RWPE2 (cell line): ENCODE measurements at regions not wholly inside any gene's neighbourhood (a gene's known extent, or its start where the extent isn't known, plus 50 kb on each side); places are given as distances from the start of the nearest gene placed in this dataset.

Experiments
- ATAC-seq: fragments of 200-7000 bp; cut with Tn5 transposase; 3 replicates; pipeline ENCODE4 v1.9.1; 2021; ENCODE audit warnings: low read depth
- DNase-seq: peaks from one replicate; pipeline ENCODE4 v3.0.0-alpha.2; 2020; ENCODE audit warnings: low spot score
- H3K27ac ChIP-seq: fragments of 450-650 bp; 2 replicates; pipeline ENCODE4 v1.5.1; 2017; ENCODE audit warnings: mild to moderate bottlenecking; ENCODE audit not compliant: poor library complexity, severe bottlenecking
- H3K27me3 ChIP-seq: fragments of 250-450 bp; sonication (Bioruptor Pico); 2 replicates; pipeline ENCODE4 v1.5.1; 2021; ENCODE audit warnings: mild to moderate bottlenecking, moderate library complexity; ENCODE audit not compliant: insufficient read depth, poor library complexity, severe bottlenecking
- H3K36me3 ChIP-seq: fragments of 250-450 bp; sonication (Bioruptor Pico); 2 replicates; pipeline ENCODE4 v1.5.1; 2020; ENCODE audit warnings: low read depth, mild to moderate bottlenecking, moderate library complexity
- H3K4me1 ChIP-seq: fragments of 250-450 bp; sonication (Bioruptor Pico); 2 replicates; pipeline ENCODE4 v1.5.1; 2021; ENCODE audit warnings: mild to moderate bottlenecking, moderate library complexity; ENCODE audit not compliant: insufficient read depth, poor library complexity, severe bottlenecking
- H3K4me3 ChIP-seq: fragments of 250-450 bp; sonication (Bioruptor Pico); 2 replicates; pipeline ENCODE4 v1.5.1; 2021; ENCODE audit warnings: mild to moderate bottlenecking, moderate library complexity; ENCODE audit not compliant: severe bottlenecking
- H3K9me3 ChIP-seq: fragments of 250-450 bp; sonication (Bioruptor Pico); 2 replicates; pipeline ENCODE4 v1.5.1; 2021; ENCODE audit warnings: mild to moderate bottlenecking, moderate library complexity; ENCODE audit not compliant: severe bottlenecking
- TF ChIP-seq, protein P1 (sequence below): fragments of 450-650 bp; IDR thresholded peaks from one replicate; pipeline ENCODE4 v1.5.1; 2017; ENCODE audit warnings: mild to moderate bottlenecking, moderate library complexity; ENCODE audit not compliant: poor library complexity, severe bottlenecking

DNA sequence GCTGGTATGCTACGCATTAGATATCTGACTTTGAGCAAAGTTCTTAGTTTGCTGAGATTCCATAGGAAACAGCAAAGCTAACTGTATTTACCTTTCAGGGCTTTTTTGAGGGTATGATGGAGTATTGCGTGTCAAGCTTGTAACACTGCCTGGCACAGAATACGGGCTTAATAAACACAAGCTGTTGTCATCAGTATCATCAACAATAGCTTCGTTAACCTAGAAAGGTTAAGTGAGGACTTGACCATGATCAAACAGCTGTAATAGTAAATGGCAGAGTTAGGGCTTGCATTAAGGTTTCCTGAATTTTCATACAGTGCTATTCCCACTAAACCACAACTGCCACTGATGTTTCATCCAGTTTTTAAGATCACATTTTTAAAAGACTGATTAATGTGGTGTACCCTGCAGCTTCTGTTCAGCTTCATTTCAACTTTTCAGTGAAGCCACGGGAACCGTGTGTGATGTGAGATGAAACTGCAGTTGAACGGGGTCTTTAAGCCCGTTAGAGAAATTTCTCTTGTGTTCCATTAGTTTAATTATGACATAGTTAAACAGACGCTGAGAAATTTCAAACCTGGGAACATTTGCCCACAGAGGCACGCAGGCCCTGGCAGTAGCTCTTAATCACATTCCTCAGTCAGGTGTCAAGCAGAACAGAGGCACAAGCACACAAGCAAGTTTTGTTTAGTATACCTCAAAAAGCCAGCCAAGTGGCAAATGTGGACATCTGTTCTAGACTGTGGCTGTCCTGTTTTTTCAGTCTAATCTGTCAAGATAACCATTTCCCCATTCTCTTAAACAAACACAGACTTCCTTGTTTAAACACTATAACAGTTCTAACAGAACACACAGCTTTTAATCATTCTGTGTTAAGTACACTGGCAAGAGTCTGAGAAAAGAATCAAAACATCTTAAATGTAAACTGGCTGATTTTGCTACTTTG lies 147.1 kb downstream of the ZNF608 start:
- no peaks in the 10 kb centered on the region for H3K27me3 ChIP-seq
- peak overlapping the region; percentile 52 for H3K27ac ChIP-seq
- ATAC-seq (peak; percentile 63), DNase-seq (no peak)
- TF ChIP-seq, protein P1, sequence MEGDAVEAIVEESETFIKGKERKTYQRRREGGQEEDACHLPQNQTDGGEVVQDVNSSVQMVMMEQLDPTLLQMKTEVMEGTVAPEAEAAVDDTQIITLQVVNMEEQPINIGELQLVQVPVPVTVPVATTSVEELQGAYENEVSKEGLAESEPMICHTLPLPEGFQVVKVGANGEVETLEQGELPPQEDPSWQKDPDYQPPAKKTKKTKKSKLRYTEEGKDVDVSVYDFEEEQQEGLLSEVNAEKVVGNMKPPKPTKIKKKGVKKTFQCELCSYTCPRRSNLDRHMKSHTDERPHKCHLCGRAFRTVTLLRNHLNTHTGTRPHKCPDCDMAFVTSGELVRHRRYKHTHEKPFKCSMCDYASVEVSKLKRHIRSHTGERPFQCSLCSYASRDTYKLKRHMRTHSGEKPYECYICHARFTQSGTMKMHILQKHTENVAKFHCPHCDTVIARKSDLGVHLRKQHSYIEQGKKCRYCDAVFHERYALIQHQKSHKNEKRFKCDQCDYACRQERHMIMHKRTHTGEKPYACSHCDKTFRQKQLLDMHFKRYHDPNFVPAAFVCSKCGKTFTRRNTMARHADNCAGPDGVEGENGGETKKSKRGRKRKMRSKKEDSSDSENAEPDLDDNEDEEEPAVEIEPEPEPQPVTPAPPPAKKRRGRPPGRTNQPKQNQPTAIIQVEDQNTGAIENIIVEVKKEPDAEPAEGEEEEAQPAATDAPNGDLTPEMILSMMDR: no peak
- no peaks in the 10 kb centered on the region for H3K36me3 ChIP-seq
- H3K9me3 ChIP-seq: no peaks in the 10 kb centered on the region
- peaks cover 29% of the 10 kb centered on the region for H3K4me1 ChIP-seq
- no peak overlapping the region for H3K4me3 ChIP-seq

DNA sequence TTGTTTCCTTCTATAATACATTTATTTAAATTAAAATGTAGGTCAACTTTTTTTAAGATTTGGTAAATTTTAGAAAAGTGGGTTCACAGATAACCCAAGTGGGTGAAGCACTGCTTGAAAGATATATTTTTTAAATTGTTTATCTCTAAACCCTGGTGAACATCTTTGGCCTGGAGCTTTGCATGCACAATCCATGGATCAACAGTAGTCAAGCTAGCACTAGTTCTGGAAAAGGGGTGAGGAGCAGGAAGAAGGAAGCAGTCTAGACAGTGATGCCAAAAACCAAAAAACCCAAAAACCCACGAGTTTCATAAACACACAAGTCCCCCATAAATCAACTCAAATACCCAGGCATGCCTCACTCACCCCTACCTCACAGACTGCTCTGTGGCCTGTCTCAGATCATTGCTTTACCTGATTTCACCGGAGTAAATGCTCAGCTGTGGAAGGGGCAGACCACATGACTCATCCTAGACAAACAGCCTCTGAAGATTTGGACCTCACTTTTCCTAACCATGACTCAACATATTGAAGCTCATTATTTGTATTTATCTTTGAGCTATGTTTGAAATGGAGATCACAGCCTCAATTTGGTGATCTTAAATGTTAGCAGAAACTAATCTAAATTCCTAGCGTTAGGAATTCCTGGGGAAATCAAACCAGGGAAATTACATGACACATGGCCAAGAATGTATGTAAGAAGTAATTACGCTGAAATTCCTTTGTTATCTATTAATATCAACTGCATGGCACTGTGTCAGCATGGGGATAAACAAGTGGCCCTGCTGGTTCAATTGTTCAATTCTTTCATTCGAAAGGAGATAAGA lies 149.6 kb downstream of the ZNF608 start:
- peaks cover 26% of the 10 kb centered on the region for H3K4me1 ChIP-seq
- no peak overlapping the region for H3K4me3 ChIP-seq
- no peaks in the 10 kb centered on the region for H3K27me3 ChIP-seq
- ATAC-seq: peak; percentile 91
- no peaks in the 10 kb centered on the region for H3K36me3 ChIP-seq
- TF ChIP-seq, protein P1: no peak
- no peak for DNase-seq
- no peaks in the 10 kb centered on the region for H3K9me3 ChIP-seq
- H3K27ac ChIP-seq: peak overlapping the region; percentile 63

DNA sequence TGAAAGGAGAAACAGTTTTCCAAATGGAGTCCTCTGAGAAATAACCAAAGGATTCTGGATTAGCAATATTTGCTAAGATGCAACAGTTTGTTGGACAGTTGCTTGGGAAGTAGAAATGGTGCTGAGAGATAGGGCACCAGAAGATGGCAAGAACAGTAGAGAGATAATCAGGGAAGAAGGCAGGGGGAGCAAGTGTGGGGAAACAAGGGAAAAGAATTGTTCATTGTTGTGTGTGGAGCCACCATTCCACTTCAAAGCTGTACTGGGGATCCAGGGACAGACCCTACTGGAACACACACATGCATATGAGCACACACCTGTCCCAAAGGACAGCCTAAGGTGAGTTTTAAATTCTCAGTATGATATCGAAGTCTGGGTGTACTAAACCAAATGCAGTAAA lies 152.5 kb downstream of the ZNF608 start:
- Histone ChIP-seq H3K36me3 (no peaks in the 10 kb centered on the region), H3K27me3 (no peaks in the 10 kb centered on the region), H3K4me3 (no peak overlapping the region), H3K9me3 (no peaks in the 10 kb centered on the region), H3K4me1 (peaks cover 17% of the 10 kb centered on the region), H3K27ac (no peak overlapping the region)
- DNase-seq: no peak
- no peak for ATAC-seq
- TF ChIP-seq, protein P1: no peak

DNA sequence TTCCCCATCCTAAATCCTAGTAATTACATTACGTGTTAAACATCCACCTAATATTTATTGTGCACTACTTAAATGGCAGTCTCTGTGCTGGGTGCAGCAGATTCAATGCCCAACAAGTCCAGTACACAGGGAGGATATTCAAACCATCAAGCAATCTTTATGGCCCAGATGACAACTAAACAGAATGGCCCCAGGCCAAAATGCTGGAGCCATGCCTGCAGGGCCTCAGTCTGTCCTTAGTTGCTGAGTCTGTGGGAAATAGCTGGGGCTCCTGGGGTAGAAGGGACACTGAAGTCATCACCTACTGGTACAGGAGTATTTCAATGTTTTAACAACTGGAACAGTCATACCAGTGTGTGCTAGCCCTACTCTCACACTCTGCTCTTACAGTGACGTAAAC lies 153.5 kb downstream of the ZNF608 start:
- TF ChIP-seq, protein P1: no peak
- no peak for DNase-seq
- no peak for ATAC-seq

More for the DNA sequence above, 153.5 kb downstream of the ZNF608 start:
- H3K27ac ChIP-seq: no peak overlapping the region
- H3K4me3 ChIP-seq: no peak overlapping the region
- H3K36me3 ChIP-seq: no peaks in the 10 kb centered on the region
- H3K9me3 ChIP-seq: no peaks in the 10 kb centered on the region
- no peaks in the 10 kb centered on the region for H3K27me3 ChIP-seq
- H3K4me1 ChIP-seq: peaks cover 11% of the 10 kb centered on the region
